Muscle layer of duodenum (tissue), 2 donors: ENCODE measurements at regions not wholly inside any gene's neighbourhood (a gene's known extent, or its start where the extent isn't known, plus 50 kb on each side); places are given as distances from the start of the nearest gene placed in this dataset.

Experiments used
- H3K27ac ChIP-seq: one replicate; pipeline ENCODE4 v1.7.0; 2013; ENCODE audit warnings: mild to moderate bottlenecking, low read length
- H3K27me3 ChIP-seq: one replicate; pipeline ENCODE4 v1.7.0; 2013; ENCODE audit warnings: low read depth, mild to moderate bottlenecking, control low read depth, low read length
- H3K36me3 ChIP-seq, 2 donors: one replicate each; pipeline ENCODE4 v1.7.0; 2013; ENCODE audit warnings: low read length in 2 of 2, control low read depth in 1 of 2, mild to moderate bottlenecking in 1 of 2; ENCODE audit not compliant: insufficient read depth in 2 of 2, control insufficient read depth in 1 of 2
- H3K4me1 ChIP-seq, 2 donors: one replicate each; pipeline ENCODE4 v1.7.0; 2013; ENCODE audit warnings: low read length in 2 of 2, mild to moderate bottlenecking in 2 of 2, control low read depth in 1 of 2, moderate library complexity in 1 of 2; ENCODE audit not compliant: insufficient read depth in 2 of 2, control insufficient read depth in 1 of 2
- H3K4me3 ChIP-seq, 2 donors: one replicate each; pipeline ENCODE4 v1.7.0; 2013; ENCODE audit warnings: low read length in 2 of 2, low read depth in 1 of 2, mild to moderate bottlenecking in 1 of 2
- H3K9me3 ChIP-seq, 2 donors: one replicate each; pipeline ENCODE4 v1.7.0; 2013; ENCODE audit warnings: low read length in 2 of 2, control low read depth in 1 of 2, mild to moderate bottlenecking in 1 of 2; ENCODE audit not compliant: control insufficient read depth in 1 of 2
- donor health status: healthy.

DNA sequence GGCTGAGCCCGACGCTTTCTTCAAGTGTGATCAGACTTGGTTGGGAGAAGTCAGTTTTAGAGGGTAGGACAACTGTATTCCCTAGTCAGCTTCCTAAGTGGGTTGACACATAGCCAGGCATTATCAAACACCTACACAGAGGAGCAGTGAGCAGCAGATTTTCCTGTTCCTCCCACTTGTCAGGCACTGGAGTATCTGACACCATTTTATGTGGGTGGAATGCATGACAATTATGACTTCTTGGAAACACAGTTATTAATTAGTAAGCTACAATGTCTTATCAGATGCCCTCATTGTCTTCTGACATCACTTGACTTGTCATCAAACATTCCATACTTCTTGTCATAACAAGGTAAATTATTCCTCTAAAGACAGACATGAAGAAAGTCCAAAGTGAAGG lies 124.9 kb downstream of the IRX2 start:
- no peak overlapping the region for H3K4me3 ChIP-seq
- H3K36me3 ChIP-seq, result no peaks in the 10 kb centered on the region
- no peaks in the 10 kb centered on the region for H3K4me1 ChIP-seq
- H3K27ac ChIP-seq, result no peak overlapping the region
- no peaks in the 10 kb centered on the region for H3K27me3 ChIP-seq
- H3K9me3 ChIP-seq, result no peaks in the 10 kb centered on the region

DNA sequence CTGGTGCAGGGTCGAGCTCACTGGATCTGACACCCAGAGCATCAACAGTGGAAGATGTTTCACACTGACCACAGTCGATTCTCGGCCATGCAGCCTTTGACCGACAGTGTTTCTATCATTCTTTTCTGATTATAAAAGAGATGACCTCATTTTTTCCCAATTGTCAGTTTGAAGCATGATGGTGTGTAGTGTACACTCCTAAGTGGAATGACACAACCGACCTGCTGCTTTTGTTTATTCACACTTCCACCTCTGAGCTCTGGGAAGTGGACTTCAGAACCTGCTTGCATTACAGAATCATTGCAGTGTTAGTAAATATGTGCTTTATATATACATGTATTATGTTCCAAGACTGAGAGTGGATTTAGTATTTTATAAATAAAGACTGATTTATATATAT lies 128.6 kb downstream of the IRX2 start:
- Histone ChIP-seq H3K36me3 (no peaks in the 10 kb centered on the region), H3K27ac (no peak overlapping the region), H3K9me3 (no peaks in the 10 kb centered on the region), H3K4me3 (no peak overlapping the region), H3K4me1 (no peaks in the 10 kb centered on the region), H3K27me3 (no peaks in the 10 kb centered on the region)

DNA sequence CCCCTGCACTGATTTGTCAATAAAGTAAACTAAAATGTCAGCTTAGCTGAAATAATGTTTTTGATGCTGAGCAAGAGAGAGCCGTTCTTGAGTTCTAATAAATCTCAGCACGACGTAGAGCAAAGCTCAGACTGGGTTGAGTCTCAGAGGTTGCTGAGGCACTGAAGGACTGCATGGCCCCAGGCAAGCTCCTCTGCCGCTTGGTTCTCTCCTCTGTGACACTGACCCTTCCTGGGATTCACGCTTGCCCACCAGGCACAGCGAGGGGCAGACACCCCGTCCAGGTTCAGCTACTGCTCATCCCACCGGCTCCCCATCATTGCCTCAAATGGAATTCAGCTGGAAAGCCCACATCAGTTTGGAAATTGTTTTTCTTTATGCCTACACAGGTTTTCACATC lies 129.8 kb downstream of the IRX2 start:
- Histone ChIP-seq H3K9me3 (no peaks in the 10 kb centered on the region), H3K4me1 (no peaks in the 10 kb centered on the region), H3K27me3 (no peaks in the 10 kb centered on the region), H3K27ac (no peak overlapping the region), H3K36me3 (no peaks in the 10 kb centered on the region), H3K4me3 (no peak overlapping the region)

DNA sequence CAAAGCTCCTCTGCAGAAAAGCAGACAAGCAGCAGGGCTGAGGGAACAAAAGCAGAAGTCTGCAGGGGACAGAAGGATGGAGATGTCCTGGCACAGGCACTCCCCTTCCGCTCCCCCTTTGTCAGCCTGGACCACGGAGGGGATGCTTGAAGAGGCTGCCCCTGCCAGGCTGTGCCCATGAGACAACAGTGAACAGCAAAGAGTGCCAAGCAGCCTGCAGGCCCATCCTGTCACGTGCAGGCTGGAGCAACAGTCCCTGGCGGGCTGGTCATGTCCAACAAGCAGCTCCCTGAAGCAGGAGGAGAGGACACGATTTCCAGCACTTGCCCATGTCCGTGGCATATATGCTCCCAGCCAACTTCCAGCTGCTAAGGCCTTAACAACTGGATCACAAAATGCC lies 132.3 kb downstream of the IRX2 start:
- Histone ChIP-seq H3K27me3 (no peaks in the 10 kb centered on the region), H3K4me1 (no peaks in the 10 kb centered on the region), H3K9me3 (no peaks in the 10 kb centered on the region), H3K36me3 (no peaks in the 10 kb centered on the region), H3K27ac (no peak overlapping the region), H3K4me3 (no peak overlapping the region)

DNA sequence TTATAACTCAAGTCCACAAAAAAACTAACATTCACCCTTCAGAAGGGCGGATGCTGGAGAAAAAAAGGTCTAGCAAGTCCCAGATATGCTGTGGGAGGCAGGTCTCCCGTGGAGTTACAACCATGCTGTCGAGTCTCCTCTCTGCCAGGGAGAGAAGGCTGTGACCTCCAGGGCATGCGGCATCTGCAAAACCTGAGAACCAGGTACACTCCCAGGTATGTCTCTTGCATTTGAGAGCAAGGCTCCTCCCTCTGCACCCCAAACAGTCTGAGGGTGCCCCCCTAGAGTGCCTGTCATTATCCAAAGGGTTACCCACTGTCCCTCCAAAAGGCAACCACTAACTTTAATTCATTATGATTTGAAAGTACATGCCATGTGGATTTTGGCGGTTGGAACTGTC lies 134.0 kb downstream of the IRX2 start:
- Histone ChIP-seq H3K27me3 (no peaks in the 10 kb centered on the region), H3K27ac (no peak overlapping the region), H3K36me3 (no peaks in the 10 kb centered on the region), H3K9me3 (no peaks in the 10 kb centered on the region), H3K4me3 (no peak overlapping the region), H3K4me1 (no peaks in the 10 kb centered on the region)

DNA sequence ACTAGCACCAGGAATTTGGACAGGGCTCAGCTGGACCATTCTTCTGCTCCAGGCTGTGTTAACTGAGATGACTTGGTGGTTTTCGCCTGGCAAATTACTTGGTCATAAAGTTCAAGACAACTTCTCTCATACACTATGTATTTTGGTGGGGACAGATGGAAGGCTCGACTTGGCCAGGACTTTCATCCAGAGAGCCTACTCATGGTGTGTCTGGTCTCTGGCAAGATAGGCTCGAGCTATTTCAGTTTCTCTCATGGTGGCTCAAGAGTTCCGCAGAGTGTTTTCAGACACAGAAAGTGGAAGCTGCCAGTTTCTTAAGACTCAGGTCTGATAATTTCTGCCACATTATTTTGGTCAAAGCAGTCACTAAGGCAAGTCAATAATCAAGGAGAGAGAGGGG lies 135.6 kb downstream of the IRX2 start:
- Histone ChIP-seq H3K27ac (no peak overlapping the region), H3K4me1 (no peaks in the 10 kb centered on the region), H3K36me3 (no peaks in the 10 kb centered on the region), H3K27me3 (no peaks in the 10 kb centered on the region), H3K9me3 (no peaks in the 10 kb centered on the region), H3K4me3 (no peak overlapping the region)

DNA sequence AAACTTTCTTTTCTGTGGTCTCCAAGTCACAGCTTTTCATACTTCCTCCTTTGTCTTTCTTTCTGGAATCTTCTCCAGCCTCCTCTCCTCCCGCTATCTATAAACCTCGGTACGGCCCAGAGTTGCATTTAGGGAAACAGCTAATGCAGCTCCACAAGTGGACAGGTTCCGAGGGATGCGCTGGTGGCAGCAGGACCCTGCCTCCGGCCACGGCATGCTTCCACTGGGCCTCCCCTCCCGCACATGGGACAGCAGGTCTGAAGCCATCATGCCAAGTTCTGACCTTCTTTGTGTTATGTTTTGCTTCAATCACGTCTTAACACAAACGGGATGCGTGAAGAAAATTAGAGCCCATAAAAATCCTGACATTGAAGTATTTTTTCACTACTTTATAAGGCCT lies 136.9 kb downstream of the IRX2 start:
- no peaks in the 10 kb centered on the region for H3K36me3 ChIP-seq
- no peak overlapping the region for H3K27ac ChIP-seq
- no peaks in the 10 kb centered on the region for H3K9me3 ChIP-seq
- no peaks in the 10 kb centered on the region for H3K4me1 ChIP-seq
- H3K4me3 ChIP-seq, result no peak overlapping the region
- H3K27me3 ChIP-seq, result no peaks in the 10 kb centered on the region

DNA sequence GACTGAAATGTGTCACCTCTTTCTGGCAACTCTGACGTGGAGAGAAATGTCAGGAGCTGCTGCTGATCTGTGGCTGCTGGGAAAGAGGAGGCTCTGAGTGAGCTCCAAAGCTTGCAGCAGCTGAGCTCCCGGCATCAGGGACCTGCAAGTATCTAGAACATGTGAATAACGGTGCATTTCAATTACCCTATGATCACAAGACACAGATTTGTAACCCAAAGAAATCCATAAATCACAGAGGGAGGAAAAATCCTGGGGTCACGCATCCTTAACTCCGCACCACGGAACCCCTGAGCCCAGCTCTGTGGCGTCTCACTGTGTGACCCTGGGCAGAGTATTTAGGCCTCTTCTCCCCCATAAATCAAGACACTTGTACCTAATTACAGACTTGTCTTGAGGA lies 139.8 kb downstream of the IRX2 start:
- H3K36me3 ChIP-seq, result no peaks in the 10 kb centered on the region
- no peak overlapping the region for H3K27ac ChIP-seq
- no peaks in the 10 kb centered on the region for H3K9me3 ChIP-seq
- no peak overlapping the region for H3K4me3 ChIP-seq
- H3K27me3 ChIP-seq, result no peaks in the 10 kb centered on the region
- no peaks in the 10 kb centered on the region for H3K4me1 ChIP-seq

DNA sequence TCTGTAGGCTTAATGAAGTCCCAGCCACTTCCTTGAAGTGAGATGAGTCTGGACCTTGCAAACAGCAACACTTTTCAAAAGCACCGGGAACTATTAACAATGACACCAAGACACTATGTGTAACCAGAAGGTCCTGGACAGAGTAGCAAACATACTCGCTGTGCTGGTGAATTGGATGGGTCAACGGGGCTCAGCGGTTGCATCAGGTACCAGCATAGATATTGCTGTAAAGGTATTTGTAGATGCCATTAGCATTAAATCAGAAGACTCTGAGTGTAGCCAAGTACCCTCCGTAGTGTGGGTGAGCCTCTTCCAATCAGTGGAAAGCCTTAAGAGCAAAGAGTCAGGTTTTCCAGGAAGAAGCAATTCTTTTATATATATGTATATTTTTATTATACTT lies 140.5 kb downstream of the IRX2 start:
- H3K9me3 ChIP-seq, result no peaks in the 10 kb centered on the region
- H3K27me3 ChIP-seq, result no peaks in the 10 kb centered on the region
- no peak overlapping the region for H3K27ac ChIP-seq
- no peaks in the 10 kb centered on the region for H3K36me3 ChIP-seq
- H3K4me1 ChIP-seq, result no peaks in the 10 kb centered on the region
- no peak overlapping the region for H3K4me3 ChIP-seq

DNA sequence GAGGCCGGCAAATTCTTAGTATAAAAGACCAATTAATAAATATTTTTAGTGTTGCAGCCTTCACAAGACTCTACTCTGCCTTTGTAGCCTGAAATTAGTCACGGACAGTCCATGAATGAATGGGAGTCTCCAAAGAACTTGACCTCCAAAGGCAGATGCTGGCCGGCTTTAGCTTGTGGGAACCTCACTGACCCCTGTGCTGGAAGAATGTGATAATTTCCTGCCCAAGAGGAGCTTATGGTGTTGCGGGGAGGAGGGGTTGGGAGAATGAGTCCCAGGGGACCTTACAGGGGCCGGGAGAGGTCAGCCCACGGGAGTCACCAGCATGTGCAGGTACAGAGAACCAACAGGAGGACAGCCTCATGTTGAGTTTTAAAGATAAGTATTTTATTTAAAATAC lies 143.1 kb downstream of the IRX2 start:
- H3K9me3 ChIP-seq, result no peaks in the 10 kb centered on the region
- no peaks in the 10 kb centered on the region for H3K36me3 ChIP-seq
- H3K27me3 ChIP-seq, result no peaks in the 10 kb centered on the region
- no peak overlapping the region for H3K27ac ChIP-seq
- H3K4me1 ChIP-seq, result no peaks in the 10 kb centered on the region
- H3K4me3 ChIP-seq, result no peak overlapping the region

DNA sequence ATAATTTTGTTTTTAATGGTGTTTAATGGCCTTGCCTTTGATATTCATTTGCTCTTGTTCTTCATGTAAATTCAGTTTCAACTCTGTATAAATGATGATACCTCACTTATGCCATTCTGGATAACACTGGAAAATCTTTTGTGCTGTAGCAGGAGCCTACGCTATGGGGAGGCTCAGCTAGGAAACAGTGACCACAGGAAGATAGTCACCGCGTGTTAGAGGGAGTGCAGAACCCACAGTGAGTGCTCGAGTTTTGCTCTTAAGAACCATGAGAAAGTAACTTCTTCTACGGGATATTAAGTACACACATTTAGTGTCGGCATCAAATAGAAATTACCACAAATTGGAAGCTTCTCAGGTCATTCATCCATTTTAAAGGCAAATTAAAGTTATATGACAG lies 143.9 kb downstream of the IRX2 start:
- Histone ChIP-seq H3K4me1 (no peaks in the 10 kb centered on the region), H3K36me3 (no peaks in the 10 kb centered on the region), H3K4me3 (no peak overlapping the region), H3K9me3 (no peaks in the 10 kb centered on the region), H3K27me3 (no peaks in the 10 kb centered on the region), H3K27ac (no peak overlapping the region)

DNA sequence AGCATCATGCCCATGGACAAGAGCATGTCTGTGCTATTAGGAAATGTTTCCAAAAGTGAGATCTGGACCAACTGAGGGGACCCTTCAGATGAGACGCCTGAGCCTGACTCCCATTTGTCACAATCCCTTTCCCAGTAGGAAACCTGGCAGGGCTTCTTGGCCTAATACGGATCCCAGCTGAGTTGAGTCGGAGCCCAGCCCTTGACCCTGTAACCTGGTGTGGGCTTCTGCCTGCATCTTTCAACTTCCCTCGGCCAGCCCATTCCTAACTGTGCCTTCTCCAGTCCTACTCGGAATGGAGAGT lies 148.3 kb downstream of the IRX2 start:
- Histone ChIP-seq H3K4me1 (no peaks in the 10 kb centered on the region), H3K36me3 (no peaks in the 10 kb centered on the region), H3K9me3 (peaks cover 0 to 2% of the 10 kb centered on the region in 2 donors), H3K27me3 (no peaks in the 10 kb centered on the region), H3K27ac (no peak overlapping the region), H3K4me3 (no peak overlapping the region)
